Uterus (tissue), 2 donors: ENCODE measurements at regions not wholly inside any gene's neighbourhood (a gene's known extent, or its start where the extent isn't known, plus 50 kb on each side); places are given as distances from the start of the nearest gene placed in this dataset.

Experiments used
- CTCF ChIP-seq, 4 experiments: fragments of 200-600 bp in 2 of 4; fragments of 450-650 bp in 2 of 4; sonication (generic) in 2 of 4; IDR thresholded peaks; one replicate each; pipeline ENCODE4 v1.5.1; 2016 to 2019; ENCODE audit warnings: antibody characterized with exemption in 4 of 4, mild to moderate bottlenecking in 2 of 4, moderate library complexity in 1 of 4
- POLR2A ChIP-seq, 2 donors: fragments of 450-650 bp; IDR thresholded peaks; one replicate each; pipeline ENCODE4 v1.6.1; 2016; ENCODE audit warnings: antibody characterized with exemption in 2 of 2, mild to moderate bottlenecking in 1 of 2, moderate library complexity in 1 of 2

- TF ChIP-seq POLR2A (IDR thresholded peaks at IDR 0.05) (no peak), CTCF (IDR thresholded peaks at IDR 0.05) (no peak)
Measured at GRCh38 chr1:98496256-98496995, 165.1 kb upstream of the SNX7 start.
